B cell (primary cell): ENCODE measurements at regions not wholly inside any gene's neighbourhood (a gene's known extent, or its start where the extent isn't known, plus 50 kb on each side); places are given as distances from the start of the nearest gene placed in this dataset.

Experiments
- ATAC-seq: fragments of 200-7000 bp; cut with Tn5 transposase; one replicate; pipeline ENCODE4 v1.10.0; 2021; ENCODE audit warnings: low read depth, mild to moderate bottlenecking, moderate number of reproducible peaks, moderate library complexity
- CTCF ChIA-PET: fragments of 350-600 bp; sonication (Branson Sonifier 250); formaldehyde crosslinking; loops from one replicate; lab custom pipeline; 2021; ENCODE audit warnings: antibody characterized with exemption, inconsistent platforms; lab: Charles Lee
- POLR2A ChIA-PET: fragments of 350-600 bp; sonication (Branson Sonifier 250); formaldehyde crosslinking; loops from one replicate; lab custom pipeline; 2021; ENCODE audit warnings: antibody characterized with exemption; lab: Charles Lee
- DNase-seq: peaks from one replicate; pipeline ENCODE4 v3.0.0; 2013
- H2AFZ ChIP-seq: 2 replicates; pipeline ENCODE4 v1.6.1; 2012; ENCODE audit warnings: mild to moderate bottlenecking, low read depth, low read length; ENCODE audit not compliant: insufficient read depth, poor library complexity, severe bottlenecking
- H3K27ac ChIP-seq, 2 donors: 1 replicate in 1 of 2; 2 replicates in 1 of 2; pipeline ENCODE4 v1.5.1; 2012 to 2013; ENCODE audit warnings: low read length in 2 of 2, mild to moderate bottlenecking in 2 of 2, moderate library complexity in 1 of 2
- H3K27me3 ChIP-seq, 4 experiments: fragments of 200-600 bp in 1 of 4; sonication (generic) in 1 of 4; replicated peaks in 1 of 4; 1 replicate in 2 of 4; 2 replicates in 2 of 4; pipeline versions ENCODE4 v1.6.1 to v1.7.0; 2013 to 2016; ENCODE audit warnings: low read length in 3 of 4, mild to moderate bottlenecking in 2 of 4, mixed read lengths in 1 of 4, moderate library complexity in 1 of 4; ENCODE audit not compliant: insufficient read depth in 4 of 4, control insufficient read depth in 3 of 4; ENCODE audit errors: control extremely low read depth in 1 of 4
- H3K36me3 ChIP-seq, 2 experiments: replicated peaks in 1 of 2; 1 replicate in 1 of 2; 2 replicates in 1 of 2; pipeline versions ENCODE4 v1.6.1 to v1.7.1; 2013; ENCODE audit warnings: low read length in 1 of 2; ENCODE audit not compliant: insufficient read depth in 2 of 2, control insufficient read depth in 1 of 2; ENCODE audit errors: control extremely low read depth in 1 of 2, extremely low read depth in 1 of 2
- H3K4me1 ChIP-seq, 2 donors: fragments of 200-600 bp in 1 of 2; sonication (generic) in 1 of 2; 1 replicate in 1 of 2; 2 replicates in 1 of 2; pipeline versions ENCODE4 v1.5.1 to v1.6.1; 2013 to 2017; ENCODE audit warnings: low read length in 2 of 2; ENCODE audit not compliant: control insufficient read depth in 2 of 2, insufficient read depth in 2 of 2
- H3K4me2 ChIP-seq: replicated peaks from 2 replicates; pipeline ENCODE3; 2012; ENCODE audit warnings: mild to moderate bottlenecking, low read depth, low read length; ENCODE audit not compliant: poor library complexity, severe bottlenecking
- H3K4me3 ChIP-seq, 5 experiments: fragments of 200-600 bp in 1 of 5; sonication (generic) in 1 of 5; 1 replicate in 3 of 5; 2 replicates in 2 of 5; pipeline versions ENCODE4 v1.5.1 to v1.7.0; 2011 to 2016; ENCODE audit warnings: low read length in 4 of 5, mild to moderate bottlenecking in 4 of 5, low read depth in 2 of 5, control low read depth in 1 of 5, moderate library complexity in 1 of 5; ENCODE audit not compliant: insufficient read depth in 1 of 5; ENCODE audit errors: control extremely low read depth in 1 of 5, extremely low read depth in 1 of 5
- H3K79me2 ChIP-seq: fragments of 200-600 bp; sonication (generic); one replicate; pipeline ENCODE4 v1.6.0; 2016; ENCODE audit warnings: low read length; ENCODE audit not compliant: control insufficient read depth, insufficient read depth
- H3K9ac ChIP-seq: fragments of 200-600 bp; sonication (generic); 2 replicates; pipeline ENCODE4 v1.6.1; 2017; ENCODE audit warnings: mild to moderate bottlenecking, low read length, moderate library complexity
- H3K9me3 ChIP-seq, 3 donors: one replicate each; pipeline versions ENCODE4 v1.6.1 to v1.7.1; 2013; ENCODE audit warnings: low read length in 2 of 3; ENCODE audit not compliant: control insufficient read depth in 2 of 3, insufficient read depth in 1 of 3; ENCODE audit errors: control extremely low read depth in 1 of 3
- H4K20me1 ChIP-seq: 2 replicates; pipeline ENCODE4 v1.6.0; 2012; ENCODE audit warnings: mild to moderate bottlenecking, low read length; ENCODE audit not compliant: insufficient read depth, control insufficient read depth, poor library complexity, severe bottlenecking
- H3K27ac Mint-ChIP-seq: one replicate; pipeline ENCODE4 v1.8.0; 2021; ENCODE audit warnings: mixed read lengths
- H3K27me3 Mint-ChIP-seq: one replicate; pipeline ENCODE4 v1.8.0; 2021; ENCODE audit warnings: mixed read lengths
- H3K4me1 Mint-ChIP-seq: one replicate; pipeline ENCODE4 v1.8.0; 2021; ENCODE audit warnings: mixed read lengths
- H3K4me3 Mint-ChIP-seq: one replicate; pipeline ENCODE4 v1.8.0; 2021; ENCODE audit warnings: mixed read lengths
- H3K9me3 Mint-ChIP-seq: one replicate; pipeline ENCODE4 v1.8.0; 2022; ENCODE audit warnings: mixed read lengths; ENCODE audit not compliant: insufficient read depth
- EZH2 ChIP-seq: IDR thresholded peaks from 2 replicates; pipeline ENCODE4 v1.6.1; 2012; ENCODE audit warnings: borderline replicate concordance, low read depth, mild to moderate bottlenecking, moderate library complexity, low read length; ENCODE audit not compliant: insufficient read depth, poor library complexity, severe bottlenecking
- WGBS: methylation state at CpG from one replicate; pipeline ENCODE4 v1.1.5; 2013; ENCODE audit warnings: missing lambda C conversion rate; ENCODE audit not compliant: insufficient coverage; 5-methylcytosine and 5-hydroxymethylcytosine counted together
- intact Hi-C: fragments of 100-400 bp; cut with micrococcal nuclease; formaldehyde crosslinking; loops from one replicate; pipeline ENCODE4 v1.10.0; 2022
- TF ChIP-seq, protein P1 (sequence below): fragments of 200-600 bp; IDR thresholded peaks from one replicate; pipeline ENCODE4 v1.8.0; 2022; ENCODE audit warnings: antibody characterized with exemption, mild to moderate bottlenecking

- CTCF ChIA-PET, result no interaction called here
- Mint-ChIP-seq H3K4me3 (no peak overlapping the region), H3K27me3 (peaks cover 22% of the 10 kb centered on the region), H3K4me1 (no peaks in the 10 kb centered on the region), H3K27ac (no peak overlapping the region), H3K9me3 (no peaks in the 10 kb centered on the region)
- Histone ChIP-seq H3K36me3 (no peaks in the 10 kb centered on the region), H3K27ac (no peak overlapping the region), H3K4me1 (no peaks in the 10 kb centered on the region), H3K79me2 (no peaks in the 10 kb centered on the region), H4K20me1 (no peaks in the 10 kb centered on the region), H3K9ac (no peak overlapping the region), H3K4me3 (no peak overlapping the region), H3K4me2 (no peak overlapping the region), H2AFZ (no peak overlapping the region), H3K27me3 (peaks cover 0 to 4% (median 0%) of the 10 kb centered on the region in 4 experiments), H3K9me3 (no peaks in the 10 kb centered on the region)
- WGBS, result 79% methylated on average over 4 of the region's 6 CpGs
- no peak for TF ChIP-seq EZH2
- TF ChIP-seq, protein P1, sequence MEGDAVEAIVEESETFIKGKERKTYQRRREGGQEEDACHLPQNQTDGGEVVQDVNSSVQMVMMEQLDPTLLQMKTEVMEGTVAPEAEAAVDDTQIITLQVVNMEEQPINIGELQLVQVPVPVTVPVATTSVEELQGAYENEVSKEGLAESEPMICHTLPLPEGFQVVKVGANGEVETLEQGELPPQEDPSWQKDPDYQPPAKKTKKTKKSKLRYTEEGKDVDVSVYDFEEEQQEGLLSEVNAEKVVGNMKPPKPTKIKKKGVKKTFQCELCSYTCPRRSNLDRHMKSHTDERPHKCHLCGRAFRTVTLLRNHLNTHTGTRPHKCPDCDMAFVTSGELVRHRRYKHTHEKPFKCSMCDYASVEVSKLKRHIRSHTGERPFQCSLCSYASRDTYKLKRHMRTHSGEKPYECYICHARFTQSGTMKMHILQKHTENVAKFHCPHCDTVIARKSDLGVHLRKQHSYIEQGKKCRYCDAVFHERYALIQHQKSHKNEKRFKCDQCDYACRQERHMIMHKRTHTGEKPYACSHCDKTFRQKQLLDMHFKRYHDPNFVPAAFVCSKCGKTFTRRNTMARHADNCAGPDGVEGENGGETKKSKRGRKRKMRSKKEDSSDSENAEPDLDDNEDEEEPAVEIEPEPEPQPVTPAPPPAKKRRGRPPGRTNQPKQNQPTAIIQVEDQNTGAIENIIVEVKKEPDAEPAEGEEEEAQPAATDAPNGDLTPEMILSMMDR, result no peak
- intact Hi-C loops, result no loop called here
- POLR2A ChIA-PET, result no interaction called here
- ATAC-seq (no peak), DNase-seq (no peak)
Measured at GRCh38 chr4:74858921-74859562, 64.7 kb upstream of the BTC start.

- H3K27me3 Mint-ChIP-seq, result peaks cover 15% of the 10 kb centered on the region
- intact Hi-C loops, result no loop called here
- H4K20me1 ChIP-seq, result no peaks in the 10 kb centered on the region
- H3K9me3 ChIP-seq, result peaks cover 0 to 3% (median 0%) of the 10 kb centered on the region in 3 donors
- H3K9me3 Mint-ChIP-seq, result peaks cover 2% of the 10 kb centered on the region
- WGBS, result 94% methylated on average over 2 of the region's 2 CpGs
- no peaks in the 10 kb centered on the region for H3K36me3 ChIP-seq
- no peak overlapping the region for H3K4me3 ChIP-seq
- no peak overlapping the region for H3K27ac Mint-ChIP-seq
- POLR2A ChIA-PET, result no interaction called here
- TF ChIP-seq, protein P1, result no peak
- TF ChIP-seq EZH2, result no peak
- no peak overlapping the region for H3K9ac ChIP-seq
- H3K4me1 Mint-ChIP-seq, result no peaks in the 10 kb centered on the region
- no peak overlapping the region for H3K4me2 ChIP-seq
- H3K27ac ChIP-seq, result no peak overlapping the region
- no peak for ATAC-seq
- H3K27me3 ChIP-seq, result no peaks in the 10 kb centered on the region
- no peak overlapping the region for H3K4me3 Mint-ChIP-seq
- no peaks in the 10 kb centered on the region for H3K4me1 ChIP-seq
- CTCF ChIA-PET, result interaction anchor here (0.9 kb wide), 1 partner anchor 630 kb away, joined by 3 read pairs; no protein-coding TSS in a partner anchor
- H2AFZ ChIP-seq, result no peak overlapping the region
- no peaks in the 10 kb centered on the region for H3K79me2 ChIP-seq
- no peak for DNase-seq
Measured at GRCh38 chr4:74855879-74856278, 61.6 kb upstream of the BTC start.
